ENCODE measurements at regions not wholly inside any gene's neighbourhood (a gene's known extent, or its start where the extent isn't known, plus 50 kb on each side); places are given as distances from the start of the nearest gene placed in this dataset.

- DNase-seq (ENCODE audit: low read depth): no peak
- TF ChIP-seq, protein P1, sequence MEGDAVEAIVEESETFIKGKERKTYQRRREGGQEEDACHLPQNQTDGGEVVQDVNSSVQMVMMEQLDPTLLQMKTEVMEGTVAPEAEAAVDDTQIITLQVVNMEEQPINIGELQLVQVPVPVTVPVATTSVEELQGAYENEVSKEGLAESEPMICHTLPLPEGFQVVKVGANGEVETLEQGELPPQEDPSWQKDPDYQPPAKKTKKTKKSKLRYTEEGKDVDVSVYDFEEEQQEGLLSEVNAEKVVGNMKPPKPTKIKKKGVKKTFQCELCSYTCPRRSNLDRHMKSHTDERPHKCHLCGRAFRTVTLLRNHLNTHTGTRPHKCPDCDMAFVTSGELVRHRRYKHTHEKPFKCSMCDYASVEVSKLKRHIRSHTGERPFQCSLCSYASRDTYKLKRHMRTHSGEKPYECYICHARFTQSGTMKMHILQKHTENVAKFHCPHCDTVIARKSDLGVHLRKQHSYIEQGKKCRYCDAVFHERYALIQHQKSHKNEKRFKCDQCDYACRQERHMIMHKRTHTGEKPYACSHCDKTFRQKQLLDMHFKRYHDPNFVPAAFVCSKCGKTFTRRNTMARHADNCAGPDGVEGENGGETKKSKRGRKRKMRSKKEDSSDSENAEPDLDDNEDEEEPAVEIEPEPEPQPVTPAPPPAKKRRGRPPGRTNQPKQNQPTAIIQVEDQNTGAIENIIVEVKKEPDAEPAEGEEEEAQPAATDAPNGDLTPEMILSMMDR (conservative IDR thresholded peaks at IDR 0.05; ENCODE audit: low read length): no peak
These were observed 1108.3 kb upstream of the MAP3K7 start for GRCh38 chr6:91695221-91695620.

GRCh38 chr6:91694016-91694654 is 1107.3 kb upstream of the MAP3K7 start:
- TF ChIP-seq, protein P1 (conservative IDR thresholded peaks at IDR 0.05; ENCODE audit: low read length): no peak
- no peak for DNase-seq (ENCODE audit: low read depth)

More at GRCh38 chr6:91695221-91695620, 1108.3 kb upstream of the MAP3K7 start:
- no peak overlapping the region for H3K4me3 ChIP-seq (ENCODE audit: low read length)

GRCh38 chr6:91691449-91691848 is 1104.6 kb upstream of the MAP3K7 start:
- no peak for DNase-seq (ENCODE audit: low read depth)
- H3K4me3 ChIP-seq (ENCODE audit: low read length): no peak overlapping the region
- TF ChIP-seq, protein P1 (conservative IDR thresholded peaks at IDR 0.05; ENCODE audit: low read length): no peak

More at GRCh38 chr6:91694016-91694654, 1107.3 kb upstream of the MAP3K7 start:
- no peak overlapping the region for H3K4me3 ChIP-seq (ENCODE audit: low read length)

DNA sequence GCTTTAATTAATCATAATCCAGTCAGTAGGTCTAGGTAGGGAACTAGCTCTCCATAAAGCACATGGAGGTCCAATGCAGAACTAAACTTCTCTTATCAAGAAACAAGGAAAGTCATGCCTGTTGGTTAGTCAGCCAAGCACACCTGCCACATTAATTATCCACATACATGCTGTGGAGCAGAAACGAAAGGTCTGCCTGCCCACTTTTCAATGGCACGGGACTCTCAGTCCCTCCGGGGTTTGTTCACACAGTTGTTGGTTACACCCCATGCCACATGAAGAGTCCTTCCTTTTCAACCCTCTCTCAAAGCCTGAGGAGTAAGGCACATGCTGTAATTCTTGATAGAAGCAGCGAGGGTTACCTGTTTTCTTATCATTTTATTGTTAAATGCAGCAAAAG is 1096.4 kb upstream of the MAP3K7 start:
- H3K4me3 ChIP-seq (ENCODE audit: low read length): no peak overlapping the region
- DNase-seq (ENCODE audit: low read depth): no peak
- TF ChIP-seq, protein P1 (conservative IDR thresholded peaks at IDR 0.05; ENCODE audit: low read length): no peak

GRCh38 chr6:91681296-91681695 is 1094.4 kb upstream of the MAP3K7 start:
- no peak overlapping the region for H3K4me3 ChIP-seq (ENCODE audit: low read length)
- no peak for DNase-seq (ENCODE audit: low read depth)
- TF ChIP-seq, protein P1 (conservative IDR thresholded peaks at IDR 0.05; ENCODE audit: low read length): no peak

DNA sequence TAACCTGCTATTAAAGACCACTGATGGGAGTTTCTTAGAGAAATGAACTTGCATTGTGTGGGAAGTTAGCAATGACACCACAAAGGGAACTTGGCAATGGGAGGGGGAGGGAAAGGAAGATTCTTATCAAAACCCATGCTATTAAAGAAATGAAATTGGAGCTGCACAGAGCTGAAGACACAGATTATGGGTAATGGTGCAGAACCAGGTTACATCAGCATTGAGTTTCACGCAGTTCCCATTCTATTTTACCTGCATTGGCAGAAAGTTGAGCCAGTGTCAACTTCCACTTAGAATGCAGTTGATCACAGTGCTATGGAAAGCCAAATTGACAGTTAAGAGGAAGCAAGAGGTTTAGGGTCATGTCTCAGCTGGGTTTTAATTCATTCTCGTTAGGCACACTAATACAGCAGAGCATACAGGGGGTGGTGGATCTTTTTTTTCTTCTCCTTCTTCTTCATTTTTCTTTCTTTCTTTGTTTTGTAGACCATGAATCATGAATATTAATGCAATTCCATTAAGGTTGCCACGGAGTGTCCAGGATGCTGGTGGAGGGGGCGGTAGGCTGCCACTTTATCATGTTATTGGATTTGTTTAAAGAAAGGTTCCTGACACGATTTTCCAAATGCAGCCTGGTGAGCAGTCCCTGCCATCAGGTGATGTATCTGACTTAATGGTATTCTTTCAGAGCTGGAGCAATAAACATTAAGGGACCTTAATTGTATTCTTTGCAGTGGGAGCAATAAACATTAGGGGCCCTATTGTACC is 1092.0 kb upstream of the MAP3K7 start:
- DNase-seq (ENCODE audit: low read depth): no peak
- H3K4me3 ChIP-seq (ENCODE audit: low read length): no peak overlapping the region
- TF ChIP-seq, protein P1 (conservative IDR thresholded peaks at IDR 0.05; ENCODE audit: low read length): no peak

DNA sequence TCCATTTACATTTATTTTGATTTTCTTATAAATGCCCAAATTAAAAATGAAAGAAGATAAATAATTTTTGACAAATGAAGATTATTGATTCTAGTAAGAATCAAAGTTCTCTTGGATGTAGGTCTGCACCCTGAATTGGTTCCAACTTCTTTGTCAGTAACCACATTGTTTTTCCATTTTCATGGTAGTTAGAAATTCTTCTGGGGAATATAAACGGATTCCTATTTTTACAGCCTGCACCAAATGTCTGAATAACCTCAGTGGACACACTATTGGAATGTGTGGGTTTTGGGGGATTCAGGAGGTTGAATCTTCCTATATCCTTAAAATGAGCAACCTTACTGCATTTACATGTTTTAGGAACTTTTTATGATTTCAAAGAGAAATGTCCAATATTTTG is 1085.3 kb upstream of the MAP3K7 start:
- no peak overlapping the region for H3K4me3 ChIP-seq (ENCODE audit: low read length)
- DNase-seq (ENCODE audit: low read depth): no peak
- TF ChIP-seq, protein P1 (conservative IDR thresholded peaks at IDR 0.05; ENCODE audit: low read length): no peak
